ENCODE measurements at regions not wholly inside any gene's neighbourhood (a gene's known extent, or its start where the extent isn't known, plus 50 kb on each side); places are given as distances from the start of the nearest gene placed in this dataset.

DNA sequence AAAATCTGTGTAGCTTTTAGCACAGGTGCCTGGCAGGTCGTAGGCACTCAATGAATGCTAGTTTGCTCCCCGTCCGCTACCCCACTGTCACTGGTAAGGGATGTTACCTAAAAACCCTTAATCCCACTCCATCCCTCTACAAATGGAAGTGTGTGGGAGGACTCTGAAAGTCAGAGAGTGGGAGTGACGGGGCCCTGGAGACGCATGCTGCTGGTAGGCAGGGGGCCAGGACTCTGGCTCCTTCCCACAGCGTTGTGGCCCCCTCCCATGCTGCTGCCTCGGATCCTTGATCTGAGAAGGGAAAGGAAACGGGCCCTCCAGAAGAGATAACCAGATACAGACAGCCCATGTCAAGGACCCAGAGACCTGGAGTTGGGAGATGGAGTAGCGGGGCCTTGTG is 249.3 kb downstream of the HAUS1 start:
- TF ChIP-seq, protein P1, sequence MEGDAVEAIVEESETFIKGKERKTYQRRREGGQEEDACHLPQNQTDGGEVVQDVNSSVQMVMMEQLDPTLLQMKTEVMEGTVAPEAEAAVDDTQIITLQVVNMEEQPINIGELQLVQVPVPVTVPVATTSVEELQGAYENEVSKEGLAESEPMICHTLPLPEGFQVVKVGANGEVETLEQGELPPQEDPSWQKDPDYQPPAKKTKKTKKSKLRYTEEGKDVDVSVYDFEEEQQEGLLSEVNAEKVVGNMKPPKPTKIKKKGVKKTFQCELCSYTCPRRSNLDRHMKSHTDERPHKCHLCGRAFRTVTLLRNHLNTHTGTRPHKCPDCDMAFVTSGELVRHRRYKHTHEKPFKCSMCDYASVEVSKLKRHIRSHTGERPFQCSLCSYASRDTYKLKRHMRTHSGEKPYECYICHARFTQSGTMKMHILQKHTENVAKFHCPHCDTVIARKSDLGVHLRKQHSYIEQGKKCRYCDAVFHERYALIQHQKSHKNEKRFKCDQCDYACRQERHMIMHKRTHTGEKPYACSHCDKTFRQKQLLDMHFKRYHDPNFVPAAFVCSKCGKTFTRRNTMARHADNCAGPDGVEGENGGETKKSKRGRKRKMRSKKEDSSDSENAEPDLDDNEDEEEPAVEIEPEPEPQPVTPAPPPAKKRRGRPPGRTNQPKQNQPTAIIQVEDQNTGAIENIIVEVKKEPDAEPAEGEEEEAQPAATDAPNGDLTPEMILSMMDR (IDR thresholded peaks at IDR 0.05 in 8 of 11, conservative IDR thresholded peaks at IDR 0.05 in 3 of 11): no peak
- TF ChIP-seq POLR2A (IDR thresholded peaks at IDR 0.05) (no peak), POLR2AphosphoS5 (IDR thresholded peaks at IDR 0.05) (peak in 2 of 3 donors; percentile 14 to 46)

All from spleen (tissue), 7 donors.